ENCODE measurements at regions not wholly inside any gene's neighbourhood (a gene's known extent, or its start where the extent isn't known, plus 50 kb on each side); places are given as distances from the start of the nearest gene placed in this dataset.
A peak's percentile ranks its signal among the peaks of the same experiment; 100 is the strongest.
"Not testable (repeated sequence)": the region's sequence is repeated elsewhere in the genome, so short reads cannot be mapped to it uniquely, and the experiment has no call there.

- ATAC-seq (no peak), DNase-seq (peak; percentile 22 to 31 (median 31))
- H3K27me3 ChIP-seq (ENCODE audit: control insufficient read depth, insufficient read depth), result no peaks in the 10 kb centered on the region
- WGBS, result 64% methylated on average over 8 of the region's 8 CpGs
- H3K9me3 ChIP-seq (ENCODE audit: control insufficient read depth, low read length), result no peaks in the 10 kb centered on the region
- intact Hi-C loops (cut with DNase I), result no loop called here
- H3K27ac ChIP-seq (ENCODE audit: low read length), result no peak overlapping the region
- no peak overlapping the region for H3K4me3 ChIP-seq (ENCODE audit: low read length)
- peaks cover 2% of the 10 kb centered on the region for H3K4me1 ChIP-seq (ENCODE audit: control insufficient read depth, insufficient read depth, low read length)
These were observed 332.4 kb downstream of the SLC7A11 start for GRCh38 chr4:137909529-137910309.

DNA sequence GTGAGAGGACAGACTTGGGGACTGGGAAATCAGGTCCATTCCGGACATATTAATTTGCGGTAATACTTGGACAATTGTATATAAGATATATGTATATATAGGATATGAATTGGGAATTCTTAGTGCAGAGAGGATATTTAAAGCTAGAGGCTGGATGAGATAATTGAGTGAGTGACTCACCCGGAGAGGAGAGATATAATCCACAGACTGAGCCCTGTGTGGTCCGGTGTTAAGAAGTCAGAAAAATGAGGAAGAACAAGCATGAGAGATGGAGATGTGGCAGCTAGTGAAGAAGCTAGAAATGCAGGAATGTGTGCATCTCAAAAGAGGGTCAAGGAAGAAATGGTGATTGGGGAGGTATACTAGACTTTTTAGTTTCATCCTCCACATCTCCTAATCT is 336.2 kb downstream of the SLC7A11 start:
- Histone ChIP-seq H3K9me3 (ENCODE audit: control insufficient read depth, low read length) (no peaks in the 10 kb centered on the region), H3K27me3 (ENCODE audit: control insufficient read depth, insufficient read depth) (no peaks in the 10 kb centered on the region), H3K4me3 (ENCODE audit: low read length) (no peak overlapping the region), H3K27ac (ENCODE audit: low read length) (no peak overlapping the region), H3K4me1 (ENCODE audit: control insufficient read depth, insufficient read depth, low read length) (peaks cover 2% of the 10 kb centered on the region)
- intact Hi-C loops (cut with DNase I), result no loop called here
- 71% methylated on average over 4 of the region's 4 CpGs for WGBS
- no peak for ATAC-seq
- no peak for DNase-seq

DNA sequence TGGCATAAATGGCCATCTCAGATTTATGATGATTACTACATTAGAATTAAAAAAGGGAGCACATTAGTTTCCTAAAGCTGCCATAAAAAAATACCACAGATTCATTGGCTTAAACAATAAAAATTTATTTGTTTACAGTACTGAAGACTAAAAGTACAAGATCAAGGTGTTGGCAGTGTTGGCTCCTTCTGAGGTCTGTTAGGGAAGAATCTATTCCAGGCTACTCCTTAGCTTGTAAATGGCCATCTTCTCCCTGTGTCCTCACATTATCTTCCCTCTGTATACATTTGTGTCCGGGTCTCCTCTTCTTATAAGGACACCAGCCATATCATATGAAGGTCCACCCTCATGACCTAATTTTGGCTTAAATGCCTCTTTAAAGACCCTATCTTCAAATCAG is 341.0 kb downstream of the SLC7A11 start:
- ATAC-seq (no peak), DNase-seq (no peak)
- no peak overlapping the region for H3K4me3 ChIP-seq (ENCODE audit: low read length)
- no peaks in the 10 kb centered on the region for H3K9me3 ChIP-seq (ENCODE audit: control insufficient read depth, low read length)
- WGBS, result 88% methylated on average over 1 of the region's 1 CpG
- intact Hi-C loops (cut with DNase I), result no loop called here
- H3K27me3 ChIP-seq (ENCODE audit: control insufficient read depth, insufficient read depth), result no peaks in the 10 kb centered on the region
- H3K4me1 ChIP-seq (ENCODE audit: control insufficient read depth, insufficient read depth, low read length), result no peaks in the 10 kb centered on the region
- no peak overlapping the region for H3K27ac ChIP-seq (ENCODE audit: low read length)

GRCh38 chr4:137896221-137896737 is 345.9 kb downstream of the SLC7A11 start:
- DNase-seq (no peak), ATAC-seq (no peak)
- H3K9me3 ChIP-seq (ENCODE audit: control insufficient read depth, low read length), result no peaks in the 10 kb centered on the region
- H3K27me3 ChIP-seq (ENCODE audit: control insufficient read depth, insufficient read depth), result no peaks in the 10 kb centered on the region
- H3K4me3 ChIP-seq (ENCODE audit: low read length), result no peak overlapping the region
- H3K4me1 ChIP-seq (ENCODE audit: control insufficient read depth, insufficient read depth, low read length), result no peaks in the 10 kb centered on the region
- WGBS, result 60% methylated on average over 5 of the region's 5 CpGs
- intact Hi-C loops (cut with DNase I), result no loop called here
- no peak overlapping the region for H3K27ac ChIP-seq (ENCODE audit: low read length)

GRCh38 chr4:137895515-137895914 is 346.6 kb downstream of the SLC7A11 start:
- H3K4me1 ChIP-seq (ENCODE audit: control insufficient read depth, insufficient read depth, low read length); DNase-seq; intact Hi-C loops (cut with DNase I); H3K27me3 ChIP-seq (ENCODE audit: control insufficient read depth, insufficient read depth); ATAC-seq; H3K27ac ChIP-seq (ENCODE audit: low read length); H3K9me3 ChIP-seq (ENCODE audit: control insufficient read depth, low read length); H3K4me3 ChIP-seq (ENCODE audit: low read length): not testable (repeated sequence)
- 93% methylated on average over 1 of the region's 1 CpG for WGBS

GRCh38 chr4:137892134-137892533 is 350.0 kb downstream of the SLC7A11 start:
- no peak overlapping the region for H3K4me3 ChIP-seq (ENCODE audit: low read length)
- intact Hi-C loops (cut with DNase I), result no loop called here
- H3K9me3 ChIP-seq (ENCODE audit: control insufficient read depth, low read length), result no peaks in the 10 kb centered on the region
- H3K27ac ChIP-seq (ENCODE audit: low read length), result no peak overlapping the region
- H3K4me1 ChIP-seq (ENCODE audit: control insufficient read depth, insufficient read depth, low read length), result no peaks in the 10 kb centered on the region
- WGBS, result 63% methylated on average over 3 of the region's 3 CpGs
- ATAC-seq, result no peak
- no peak for DNase-seq
- H3K27me3 ChIP-seq (ENCODE audit: control insufficient read depth, insufficient read depth), result no peaks in the 10 kb centered on the region

- H3K4me3 ChIP-seq (ENCODE audit: low read length), result no peak overlapping the region
- no peak overlapping the region for H3K27ac ChIP-seq (ENCODE audit: low read length)
- 79% methylated on average over 2 of the region's 2 CpGs for WGBS
- no peaks in the 10 kb centered on the region for H3K27me3 ChIP-seq (ENCODE audit: control insufficient read depth, insufficient read depth)
- no peaks in the 10 kb centered on the region for H3K4me1 ChIP-seq (ENCODE audit: control insufficient read depth, insufficient read depth, low read length)
- ATAC-seq (no peak), DNase-seq (no peak)
- no peaks in the 10 kb centered on the region for H3K9me3 ChIP-seq (ENCODE audit: control insufficient read depth, low read length)
- intact Hi-C loops (cut with DNase I), result no loop called here
These were observed 351.3 kb downstream of the SLC7A11 start for GRCh38 chr4:137890812-137891211.

GRCh38 chr4:137881641-137882040 is 349.3 kb upstream of the PCDH18 start:
- 80% methylated on average over 4 of the region's 4 CpGs for whole genome bisulfite sequencing
- H3K4me1 ChIP-seq (ENCODE audit: control insufficient read depth, insufficient read depth, low read length), result no peaks in the 10 kb centered on the region
- H3K9me3 ChIP-seq (ENCODE audit: control insufficient read depth, low read length), result no peaks in the 10 kb centered on the region
- no peak overlapping the region for H3K4me3 ChIP-seq (ENCODE audit: low read length)
- no peaks in the 10 kb centered on the region for H3K27me3 ChIP-seq (ENCODE audit: control insufficient read depth, insufficient read depth)
- ATAC-seq, result no peak
- no peak for DNase-seq
- no peak overlapping the region for H3K27ac ChIP-seq (ENCODE audit: low read length)
- intact Hi-C loops (cut with DNase I), result loop anchor here in 1 of 4 donors (2.0 kb wide), 1 partner anchor 65 kb away; no protein-coding TSS in a partner anchor

DNA sequence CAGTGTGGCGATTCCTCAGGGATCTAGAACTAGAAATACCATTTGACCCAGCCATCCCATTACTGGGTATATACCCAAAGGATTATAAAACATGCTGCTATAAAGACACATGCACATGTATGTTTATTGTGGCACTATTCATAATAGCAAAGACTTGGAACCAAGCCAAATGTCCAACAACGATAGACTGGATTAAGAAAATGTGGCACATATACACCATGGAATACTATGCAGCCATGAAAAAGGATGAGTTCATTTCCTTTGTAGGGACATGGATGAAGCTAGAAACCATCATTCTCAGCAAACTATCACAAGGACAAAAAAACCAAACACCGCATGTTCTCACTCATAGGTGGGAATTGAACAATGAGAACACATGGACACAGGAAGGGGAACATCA is 335.8 kb upstream of the PCDH18 start:
- intact Hi-C loops (cut with DNase I), result loop anchor here in 1 of 4 donors (10.0 kb wide), 1 partner anchor 743 kb away; no protein-coding TSS in a partner anchor
- DNase-seq; H3K4me1 ChIP-seq (ENCODE audit: control insufficient read depth, insufficient read depth, low read length); H3K27me3 ChIP-seq (ENCODE audit: control insufficient read depth, insufficient read depth); H3K27ac ChIP-seq (ENCODE audit: low read length); ATAC-seq; H3K9me3 ChIP-seq (ENCODE audit: control insufficient read depth, low read length); H3K4me3 ChIP-seq (ENCODE audit: low read length): not testable (repeated sequence)
- 80% methylated on average over 2 of the region's 3 CpGs for WGBS

DNA sequence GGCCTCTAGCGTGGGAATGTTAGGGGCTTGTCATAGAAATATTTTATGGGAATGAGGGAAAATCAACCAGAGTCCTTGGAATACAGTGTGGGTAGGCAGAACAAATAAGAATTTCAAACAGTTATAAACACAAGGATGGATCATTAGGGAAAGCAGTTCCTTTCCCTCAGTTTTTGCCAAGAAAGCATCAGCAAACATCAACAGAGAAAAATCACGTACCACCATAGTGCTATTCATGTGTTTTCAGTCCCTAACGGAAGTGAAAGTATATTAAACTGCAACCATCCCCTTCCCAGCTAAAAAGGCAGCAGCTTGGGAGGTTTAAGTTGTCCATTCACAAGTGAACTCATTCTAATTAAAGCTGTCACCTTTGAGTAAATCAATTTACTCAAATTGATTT is 334.4 kb upstream of the PCDH18 start:
- H3K27me3 ChIP-seq (ENCODE audit: control insufficient read depth, insufficient read depth), result no peaks in the 10 kb centered on the region
- no peaks in the 10 kb centered on the region for H3K4me1 ChIP-seq (ENCODE audit: control insufficient read depth, insufficient read depth, low read length)
- intact Hi-C loops (cut with DNase I), result loop anchor here in 1 of 4 donors (10.0 kb wide), 1 partner anchor 742 kb away; no protein-coding TSS in a partner anchor
- WGBS, result 72% methylated on average over 3 of the region's 3 CpGs
- ATAC-seq (no peak), DNase-seq (no peak)
- no peak overlapping the region for H3K4me3 ChIP-seq (ENCODE audit: low read length)
- no peak overlapping the region for H3K27ac ChIP-seq (ENCODE audit: low read length)
- H3K9me3 ChIP-seq (ENCODE audit: control insufficient read depth, low read length), result no peaks in the 10 kb centered on the region

DNA sequence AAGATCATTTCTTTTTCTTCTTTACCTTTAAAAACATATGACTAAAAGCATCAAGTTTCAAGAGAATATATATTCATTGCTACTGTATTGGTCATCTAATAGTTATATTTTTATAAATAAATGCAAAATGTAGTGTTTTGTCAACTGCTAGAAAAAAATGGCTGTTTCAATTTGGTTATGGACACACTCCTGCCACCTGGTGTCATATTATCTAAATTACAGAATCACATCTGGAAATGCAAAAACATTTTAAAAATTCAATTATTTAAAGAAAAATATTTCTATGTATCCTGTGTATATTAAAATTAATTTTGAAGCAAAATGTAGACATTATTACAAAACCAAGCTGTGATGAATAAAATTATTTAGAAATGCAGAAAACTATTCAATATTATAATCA is 329.4 kb upstream of the PCDH18 start:
- H3K4me3 ChIP-seq (ENCODE audit: low read length), result no peak overlapping the region
- H3K27ac ChIP-seq (ENCODE audit: low read length), result no peak overlapping the region
- H3K27me3 ChIP-seq (ENCODE audit: control insufficient read depth, insufficient read depth), result no peaks in the 10 kb centered on the region
- H3K4me1 ChIP-seq (ENCODE audit: control insufficient read depth, insufficient read depth, low read length), result no peaks in the 10 kb centered on the region
- ATAC-seq, result no peak
- no peaks in the 10 kb centered on the region for H3K9me3 ChIP-seq (ENCODE audit: control insufficient read depth, low read length)
- intact Hi-C loops (cut with DNase I), result loop anchor here in 2 of 4 donors (5.0 to 10.0 kb wide), 2 partner anchors 737 to 739 kb away; no protein-coding TSS in a partner anchor
- DNase-seq, result no peak

Measured in right cardiac atrium (tissue), 5 donors.